ENCODE measurements at regions not wholly inside any gene's neighbourhood (a gene's known extent, or its start where the extent isn't known, plus 50 kb on each side); places are given as distances from the start of the nearest gene placed in this dataset.
"Not testable (repeated sequence)": the region's sequence is repeated elsewhere in the genome, so short reads cannot be mapped to it uniquely, and the experiment has no call there.

DNA sequence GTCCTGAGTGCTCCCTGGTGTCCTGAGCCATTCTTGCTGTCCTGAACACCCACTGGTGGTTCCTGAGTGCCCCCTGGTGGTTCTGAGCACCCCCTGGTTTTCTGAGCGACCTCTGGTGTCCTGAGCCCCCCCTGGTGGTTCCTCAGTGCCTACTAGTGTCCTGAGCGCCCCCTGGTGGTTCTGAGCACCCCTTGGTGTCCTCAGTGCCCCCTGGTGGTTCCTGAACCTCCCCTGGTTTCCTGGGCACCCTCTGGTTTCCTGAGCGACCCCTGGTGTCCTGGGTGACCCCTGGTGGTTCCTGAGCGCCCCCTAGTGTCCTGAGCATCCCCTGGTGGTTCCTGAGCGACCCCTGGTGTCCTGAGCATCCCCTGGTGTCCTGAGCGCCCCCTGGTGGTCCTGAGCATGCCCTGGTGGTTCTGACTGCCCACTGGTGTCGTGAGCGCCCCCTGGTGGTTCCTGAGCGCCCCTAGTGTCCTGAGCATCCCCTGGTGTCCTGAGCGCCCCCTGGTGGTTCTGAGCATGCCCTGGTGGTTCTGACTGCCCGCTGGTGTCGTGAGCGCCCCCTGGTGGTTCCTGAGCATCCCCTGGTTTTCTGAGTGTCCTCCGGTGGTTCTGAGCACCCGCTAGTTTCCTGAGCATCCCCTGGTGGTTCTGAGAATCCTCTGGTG lies 473.1 kb downstream of the TMEM121 start:
- H3K4me1 ChIP-seq (ENCODE audit: control insufficient read depth, extremely low read depth, insufficient read depth, low read length), result no peaks in the 10 kb centered on the region
- no peak for DNase-seq (ENCODE audit: low read depth in 2 of 2)
- no peaks in the 10 kb centered on the region for H3K27me3 ChIP-seq (ENCODE audit: control insufficient read depth, insufficient read depth, low read length)
- H3K4me2 ChIP-seq (ENCODE audit: extremely low read depth, insufficient read depth, low read length), result no peak overlapping the region
- H3K9ac ChIP-seq (ENCODE audit: insufficient read depth, low read length), result no peak overlapping the region
- no peak overlapping the region for H3K27ac ChIP-seq (ENCODE audit: insufficient read depth, low read length)
- no peaks in the 10 kb centered on the region for H3K9me3 ChIP-seq (ENCODE audit: control insufficient read depth, insufficient read depth, low read depth, low read length)
- H3K36me3 ChIP-seq (ENCODE audit: control insufficient read depth, insufficient read depth, low read length), result no peaks in the 10 kb centered on the region
- H2AFZ ChIP-seq (ENCODE audit: low read length), result no peak overlapping the region
- H3K4me3 ChIP-seq (replicated peaks in 1 of 4; ENCODE audit: control extremely low read depth in 1 of 4, insufficient read depth in 1 of 4, low read depth in 3 of 4, low read length in 4 of 4), result no peak overlapping the region
- no peaks in the 10 kb centered on the region for H3K79me2 ChIP-seq (ENCODE audit: control insufficient read depth, insufficient read depth, low read length)
- H4K20me1 ChIP-seq (ENCODE audit: control insufficient read depth, extremely low read depth, insufficient read depth, low read length), result no peaks in the 10 kb centered on the region
- TF ChIP-seq EZH2 (IDR thresholded peaks at IDR 0.05; ENCODE audit: low read length, missing control alignments), result no peak
- TF ChIP-seq, protein P1, sequence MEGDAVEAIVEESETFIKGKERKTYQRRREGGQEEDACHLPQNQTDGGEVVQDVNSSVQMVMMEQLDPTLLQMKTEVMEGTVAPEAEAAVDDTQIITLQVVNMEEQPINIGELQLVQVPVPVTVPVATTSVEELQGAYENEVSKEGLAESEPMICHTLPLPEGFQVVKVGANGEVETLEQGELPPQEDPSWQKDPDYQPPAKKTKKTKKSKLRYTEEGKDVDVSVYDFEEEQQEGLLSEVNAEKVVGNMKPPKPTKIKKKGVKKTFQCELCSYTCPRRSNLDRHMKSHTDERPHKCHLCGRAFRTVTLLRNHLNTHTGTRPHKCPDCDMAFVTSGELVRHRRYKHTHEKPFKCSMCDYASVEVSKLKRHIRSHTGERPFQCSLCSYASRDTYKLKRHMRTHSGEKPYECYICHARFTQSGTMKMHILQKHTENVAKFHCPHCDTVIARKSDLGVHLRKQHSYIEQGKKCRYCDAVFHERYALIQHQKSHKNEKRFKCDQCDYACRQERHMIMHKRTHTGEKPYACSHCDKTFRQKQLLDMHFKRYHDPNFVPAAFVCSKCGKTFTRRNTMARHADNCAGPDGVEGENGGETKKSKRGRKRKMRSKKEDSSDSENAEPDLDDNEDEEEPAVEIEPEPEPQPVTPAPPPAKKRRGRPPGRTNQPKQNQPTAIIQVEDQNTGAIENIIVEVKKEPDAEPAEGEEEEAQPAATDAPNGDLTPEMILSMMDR (conservative IDR thresholded peaks at IDR 0.05 in 1 of 2, IDR thresholded peaks at IDR 0.05 in 1 of 2; ENCODE audit: low read depth in 1 of 2, low read length in 2 of 2), result peak; percentile 6 to 20

DNA sequence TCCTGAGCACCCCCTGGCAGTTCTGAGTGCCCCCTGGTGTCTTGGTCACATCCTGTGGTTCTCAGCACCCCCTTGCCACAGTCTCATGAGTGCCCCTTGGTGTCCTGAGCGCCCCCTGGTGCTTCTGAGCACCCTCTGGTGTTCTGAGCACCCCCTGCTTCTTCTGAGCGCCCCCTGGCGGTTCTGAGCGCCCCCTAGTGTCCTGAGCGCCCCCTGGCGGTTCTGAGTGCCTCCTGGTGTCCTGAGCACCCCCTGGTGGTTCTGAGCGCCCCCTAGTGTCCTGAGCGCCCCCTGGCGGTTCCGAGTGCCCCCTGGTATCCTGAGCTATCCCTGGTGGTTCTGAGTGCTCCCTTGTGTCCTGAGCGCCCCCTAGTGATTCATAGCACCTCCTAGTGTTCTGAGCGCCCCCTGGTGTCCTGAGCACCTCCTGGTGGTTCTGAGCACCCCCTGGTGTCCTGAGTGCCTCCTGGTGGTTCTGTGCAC lies 473.7 kb downstream of the TMEM121 start:
- H3K36me3 ChIP-seq (ENCODE audit: control insufficient read depth, insufficient read depth, low read length); H4K20me1 ChIP-seq (ENCODE audit: control insufficient read depth, extremely low read depth, insufficient read depth, low read length); H3K4me2 ChIP-seq (ENCODE audit: extremely low read depth, insufficient read depth, low read length); H3K27ac ChIP-seq (ENCODE audit: insufficient read depth, low read length); H3K9ac ChIP-seq (ENCODE audit: insufficient read depth, low read length); H2AFZ ChIP-seq (ENCODE audit: low read length); H3K4me1 ChIP-seq (ENCODE audit: control insufficient read depth, extremely low read depth, insufficient read depth, low read length); H3K27me3 ChIP-seq (ENCODE audit: control insufficient read depth, insufficient read depth, low read length); H3K4me3 ChIP-seq (replicated peaks in 1 of 4; ENCODE audit: control extremely low read depth in 1 of 4, insufficient read depth in 1 of 4, low read depth in 3 of 4, low read length in 4 of 4); H3K79me2 ChIP-seq (ENCODE audit: control insufficient read depth, insufficient read depth, low read length); DNase-seq (ENCODE audit: low read depth in 2 of 2); H3K9me3 ChIP-seq (ENCODE audit: control insufficient read depth, insufficient read depth, low read depth, low read length): not testable (repeated sequence)

DNA sequence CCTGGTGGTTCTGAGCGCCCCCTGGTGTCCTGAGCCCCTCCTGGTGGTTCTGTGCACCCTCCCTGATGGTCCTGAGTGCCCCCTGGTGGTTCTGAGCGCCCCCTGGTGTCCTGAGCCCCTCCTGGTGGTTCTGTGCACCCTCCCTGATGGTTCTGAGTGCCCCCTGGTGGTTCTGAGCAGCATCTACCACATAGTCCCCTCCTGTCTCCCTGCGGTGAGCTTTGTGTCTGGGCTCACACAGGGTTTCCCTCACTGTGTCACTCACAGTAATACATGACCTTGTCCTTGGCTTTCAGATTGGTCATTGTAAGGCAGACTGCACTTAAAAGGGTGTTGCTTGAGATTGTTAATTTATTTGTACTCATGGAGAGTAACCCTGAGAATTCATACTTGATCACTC lies 474.9 kb downstream of the TMEM121 start:
- not testable (repeated sequence) for H3K79me2 ChIP-seq (ENCODE audit: control insufficient read depth, insufficient read depth, low read length); H3K9ac ChIP-seq (ENCODE audit: insufficient read depth, low read length); H3K36me3 ChIP-seq (ENCODE audit: control insufficient read depth, insufficient read depth, low read length); H2AFZ ChIP-seq (ENCODE audit: low read length); H3K4me3 ChIP-seq (replicated peaks in 1 of 4; ENCODE audit: control extremely low read depth in 1 of 4, insufficient read depth in 1 of 4, low read depth in 3 of 4, low read length in 4 of 4); H3K27ac ChIP-seq (ENCODE audit: insufficient read depth, low read length); H3K4me1 ChIP-seq (ENCODE audit: control insufficient read depth, extremely low read depth, insufficient read depth, low read length); H4K20me1 ChIP-seq (ENCODE audit: control insufficient read depth, extremely low read depth, insufficient read depth, low read length); H3K4me2 ChIP-seq (ENCODE audit: extremely low read depth, insufficient read depth, low read length); H3K27me3 ChIP-seq (ENCODE audit: control insufficient read depth, insufficient read depth, low read length); DNase-seq (ENCODE audit: low read depth in 2 of 2); H3K9me3 ChIP-seq (ENCODE audit: control insufficient read depth, insufficient read depth, low read depth, low read length)

DNA sequence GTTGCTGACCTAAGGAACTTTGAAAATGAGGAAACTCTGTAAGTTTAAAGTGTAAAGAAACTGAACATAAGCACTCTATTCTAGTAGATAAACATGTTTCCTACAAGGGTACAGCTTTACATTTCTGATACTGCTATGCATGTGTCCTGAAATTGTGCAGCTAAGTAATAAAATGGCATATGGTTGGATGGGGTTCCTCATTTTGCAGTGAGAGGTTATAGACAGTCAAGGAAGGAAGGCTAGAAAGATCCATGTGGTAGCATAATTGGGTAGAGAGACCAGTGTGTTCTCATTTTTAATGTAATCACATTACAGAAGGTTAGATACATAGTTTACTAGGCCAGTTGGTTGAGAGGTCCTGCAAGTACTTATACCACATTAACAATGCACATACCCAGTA lies 477.0 kb downstream of the TMEM121 start:
- Histone ChIP-seq H3K4me2 (ENCODE audit: extremely low read depth, insufficient read depth, low read length) (no peak overlapping the region), H2AFZ (ENCODE audit: low read length) (no peak overlapping the region), H3K36me3 (ENCODE audit: control insufficient read depth, insufficient read depth, low read length) (no peaks in the 10 kb centered on the region), H4K20me1 (ENCODE audit: control insufficient read depth, extremely low read depth, insufficient read depth, low read length) (no peaks in the 10 kb centered on the region), H3K9me3 (ENCODE audit: control insufficient read depth, insufficient read depth, low read depth, low read length) (no peaks in the 10 kb centered on the region), H3K4me3 (replicated peaks in 1 of 4; ENCODE audit: control extremely low read depth in 1 of 4, insufficient read depth in 1 of 4, low read depth in 3 of 4, low read length in 4 of 4) (no peak overlapping the region), H3K79me2 (ENCODE audit: control insufficient read depth, insufficient read depth, low read length) (no peaks in the 10 kb centered on the region), H3K27ac (ENCODE audit: insufficient read depth, low read length) (no peak overlapping the region), H3K27me3 (ENCODE audit: control insufficient read depth, insufficient read depth, low read length) (no peaks in the 10 kb centered on the region), H3K4me1 (ENCODE audit: control insufficient read depth, extremely low read depth, insufficient read depth, low read length) (no peaks in the 10 kb centered on the region), H3K9ac (ENCODE audit: insufficient read depth, low read length) (no peak overlapping the region)
- no peak for TF ChIP-seq EZH2 (IDR thresholded peaks at IDR 0.05; ENCODE audit: low read length, missing control alignments)
- TF ChIP-seq, protein P1 (conservative IDR thresholded peaks at IDR 0.05 in 1 of 2, IDR thresholded peaks at IDR 0.05 in 1 of 2; ENCODE audit: low read depth in 1 of 2, low read length in 2 of 2), result no peak
- DNase-seq (ENCODE audit: low read depth in 2 of 2), result no peak

GRCh38 chr14:106004937-106005795 lies 478.8 kb downstream of the TMEM121 start:
- H3K27me3 ChIP-seq (ENCODE audit: control insufficient read depth, insufficient read depth, low read length); H4K20me1 ChIP-seq (ENCODE audit: control insufficient read depth, extremely low read depth, insufficient read depth, low read length); H3K4me2 ChIP-seq (ENCODE audit: extremely low read depth, insufficient read depth, low read length); H3K9ac ChIP-seq (ENCODE audit: insufficient read depth, low read length); H3K79me2 ChIP-seq (ENCODE audit: control insufficient read depth, insufficient read depth, low read length); DNase-seq (ENCODE audit: low read depth in 2 of 2); H3K9me3 ChIP-seq (ENCODE audit: control insufficient read depth, insufficient read depth, low read depth, low read length); H3K4me3 ChIP-seq (replicated peaks in 1 of 4; ENCODE audit: control extremely low read depth in 1 of 4, insufficient read depth in 1 of 4, low read depth in 3 of 4, low read length in 4 of 4); H3K27ac ChIP-seq (ENCODE audit: insufficient read depth, low read length); H3K36me3 ChIP-seq (ENCODE audit: control insufficient read depth, insufficient read depth, low read length); H2AFZ ChIP-seq (ENCODE audit: low read length); H3K4me1 ChIP-seq (ENCODE audit: control insufficient read depth, extremely low read depth, insufficient read depth, low read length): not testable (repeated sequence)
